H9 (cell line): ENCODE measurements at regions not wholly inside any gene's neighbourhood (a gene's known extent, or its start where the extent isn't known, plus 50 kb on each side); places are given as distances from the start of the nearest gene placed in this dataset.

Experiments
- DNase-seq: peaks from one replicate; pipeline ENCODE4 v3.0.0-alpha.2; 2017
- H2AFZ ChIP-seq: one replicate; pipeline ENCODE4 v1.6.1; 2013; ENCODE audit warnings: mild to moderate bottlenecking, low read length, control low read depth, moderate library complexity
- H2AK5ac ChIP-seq: 2 replicates; pipeline ENCODE4 v1.6.1; 2013; ENCODE audit warnings: low read length, control low read depth, mixed read lengths; ENCODE audit not compliant: insufficient read length
- H2BK120ac ChIP-seq: one replicate; pipeline ENCODE4 v1.6.1; 2013; ENCODE audit warnings: low read depth, mild to moderate bottlenecking, low read length, control low read depth, inconsistent platforms; ENCODE audit not compliant: poor library complexity, severe bottlenecking
- H2BK12ac ChIP-seq: 2 replicates; pipeline ENCODE4 v1.6.1; 2013; ENCODE audit warnings: low read length, control low read depth, mixed read lengths, low read depth; ENCODE audit not compliant: insufficient read length
- H2BK15ac ChIP-seq: 2 replicates; pipeline ENCODE4 v1.6.1; 2013; ENCODE audit warnings: low read depth, low read length, control low read depth
- H2BK20ac ChIP-seq: one replicate; pipeline ENCODE4 v1.6.1; 2013; ENCODE audit warnings: low read depth, mild to moderate bottlenecking, low read length, control low read depth, inconsistent platforms; ENCODE audit not compliant: poor library complexity, severe bottlenecking
- H2BK5ac ChIP-seq: 2 replicates; pipeline ENCODE4 v1.6.1; 2013; ENCODE audit warnings: low read length, control low read depth, mixed read lengths; ENCODE audit not compliant: insufficient read length
- H3K14ac ChIP-seq: 2 replicates; pipeline ENCODE4 v1.6.1; 2013; ENCODE audit warnings: low read length, control low read depth; ENCODE audit not compliant: insufficient read depth
- H3K18ac ChIP-seq: 2 replicates; pipeline ENCODE4 v1.6.1; 2013; ENCODE audit warnings: low read depth, mild to moderate bottlenecking, mixed read lengths, low read length, control low read depth; ENCODE audit not compliant: insufficient read length
- H3K23ac ChIP-seq: 2 replicates; pipeline ENCODE4 v1.6.1; 2013; ENCODE audit warnings: low read length, control low read depth, mixed read lengths, low read depth; ENCODE audit not compliant: insufficient read length
- H3K23me2 ChIP-seq: 2 replicates; pipeline ENCODE4 v1.6.1; 2013; ENCODE audit warnings: low read depth, mild to moderate bottlenecking, mixed read lengths, low read length, control low read depth; ENCODE audit not compliant: insufficient read length, poor library complexity, severe bottlenecking
- H3K27ac ChIP-seq: 2 replicates; pipeline ENCODE4 v1.5.1; 2013; ENCODE audit warnings: low read length, control low read depth, mixed read lengths, low read depth; ENCODE audit not compliant: insufficient read length
- H3K27me3 ChIP-seq: 2 replicates; pipeline ENCODE4 v1.6.1; 2013; ENCODE audit warnings: low read length, control low read depth, inconsistent platforms; ENCODE audit not compliant: insufficient read depth
- H3K4ac ChIP-seq: 2 replicates; pipeline ENCODE4 v1.6.1; 2013; ENCODE audit warnings: low read depth, mild to moderate bottlenecking, control low read depth, inconsistent platforms, low read length, moderate library complexity
- H3K4me1 ChIP-seq: 2 replicates; pipeline ENCODE4 v1.6.1; 2013; ENCODE audit warnings: low read length, control low read depth, inconsistent platforms; ENCODE audit not compliant: insufficient read depth
- H3K4me2 ChIP-seq: 2 replicates; pipeline ENCODE4 v1.6.1; 2013; ENCODE audit warnings: low read length, control low read depth, mixed read lengths; ENCODE audit not compliant: insufficient read length, insufficient read depth
- H3K56ac ChIP-seq: 2 replicates; pipeline ENCODE4 v1.6.1; 2013; ENCODE audit warnings: low read depth, mild to moderate bottlenecking, mixed read lengths, low read length, control low read depth; ENCODE audit not compliant: insufficient read length
- H3K79me1 ChIP-seq: 2 replicates; pipeline ENCODE4 v1.6.1; 2013; ENCODE audit warnings: low read depth, mild to moderate bottlenecking, moderate library complexity, low read length, control low read depth, inconsistent platforms; ENCODE audit not compliant: insufficient read depth, poor library complexity, severe bottlenecking
- H3K79me2 ChIP-seq: 2 replicates; pipeline ENCODE4 v1.6.1; 2013; ENCODE audit warnings: low read length, control low read depth, inconsistent platforms; ENCODE audit not compliant: insufficient read depth
- H3K9ac ChIP-seq: 2 replicates; pipeline ENCODE4 v1.6.1; 2013; ENCODE audit warnings: low read length, control low read depth, mixed read lengths; ENCODE audit not compliant: insufficient read length; ENCODE audit errors: extremely low read depth
- H3K9me3 ChIP-seq: one replicate; pipeline ENCODE4 v1.6.1; 2013; ENCODE audit warnings: low read depth, low read length, inconsistent platforms; ENCODE audit not compliant: control insufficient read depth
- H3T11ph ChIP-seq: one replicate; pipeline ENCODE4 v1.6.1; 2013; ENCODE audit warnings: mild to moderate bottlenecking, low read length, control low read depth, inconsistent platforms
- H4K20me1 ChIP-seq: one replicate; pipeline ENCODE4 v1.6.1; 2013; ENCODE audit not compliant: control insufficient read depth, insufficient read length, insufficient read depth
- H4K5ac ChIP-seq: 2 replicates; pipeline ENCODE4 v1.6.1; 2013; ENCODE audit warnings: low read depth, mild to moderate bottlenecking, mixed read lengths, low read length, control low read depth; ENCODE audit not compliant: insufficient read length
- H4K8ac ChIP-seq: replicated peaks from 2 replicates; pipeline ENCODE4 v1.6.1; 2013; ENCODE audit warnings: low read length, control low read depth, mixed read lengths, low read depth; ENCODE audit not compliant: insufficient read length
- H4K91ac ChIP-seq: 2 replicates; pipeline ENCODE4 v1.6.1; 2013; ENCODE audit warnings: low read depth, mild to moderate bottlenecking, moderate library complexity, mixed read lengths, low read length, control low read depth; ENCODE audit not compliant: insufficient read length
- H3K27ac Mint-ChIP-seq, 3 experiments: 2 replicates in 2 of 3; 3 replicates in 1 of 3; pipeline ENCODE4 v1.8.0; 2020 to 2021; ENCODE audit warnings: mixed read lengths in 3 of 3, mild to moderate bottlenecking in 1 of 3, moderate library complexity in 1 of 3
- H3K27me3 Mint-ChIP-seq: 2 replicates; pipeline ENCODE4 v1.8.0; 2021; ENCODE audit warnings: low read depth, mild to moderate bottlenecking, moderate library complexity, mixed read lengths
- H3K36me3 Mint-ChIP-seq, 3 experiments: 2 replicates in 2 of 3; 3 replicates in 1 of 3; pipeline ENCODE4 v1.8.0; 2020 to 2021; ENCODE audit warnings: low read depth in 3 of 3, mixed read lengths in 3 of 3; ENCODE audit not compliant: insufficient read depth in 1 of 3
- H3K4me1 Mint-ChIP-seq, 2 experiments: 2 replicates each; pipeline ENCODE4 v1.8.0; 2020; ENCODE audit warnings: mixed read lengths in 2 of 2
- H3K4me3 Mint-ChIP-seq, 2 experiments: 2 replicates in 1 of 2; 3 replicates in 1 of 2; pipeline ENCODE4 v1.8.0; 2020 to 2021; ENCODE audit warnings: mild to moderate bottlenecking in 2 of 2, mixed read lengths in 2 of 2, moderate library complexity in 1 of 2
- H3K9me3 Mint-ChIP-seq, 2 experiments: 2 replicates in 1 of 2; 3 replicates in 1 of 2; pipeline ENCODE4 v1.8.0; 2020; ENCODE audit warnings: mild to moderate bottlenecking in 2 of 2, mixed read lengths in 2 of 2, moderate library complexity in 1 of 2
- WGBS: extraction: QIAGEN DNeasy Blood & Tissue Kit; methylation state at CpG from one replicate; pipeline ENCODE4 v1.1.7; 2013; ENCODE audit warnings: missing lambda C conversion rate, low lambda C conversion rate, mixed read lengths; ENCODE audit not compliant: insufficient read length; ENCODE audit errors: extremely low coverage; 5-methylcytosine and 5-hydroxymethylcytosine counted together
- TF ChIP-seq, protein P1 (sequence below): fragments of 200-600 bp; sonication (generic); conservative IDR thresholded peaks from 3 replicates; pipeline ENCODE4 v1.8.0; 2021; ENCODE audit warnings: antibody characterized with exemption, mild to moderate bottlenecking

- Histone ChIP-seq H3K79me1 (no peaks in the 10 kb centered on the region), H3K56ac (no peak overlapping the region), H3K27ac (no peak overlapping the region), H3K14ac (no peak overlapping the region), H4K91ac (no peak overlapping the region), H3K23me2 (peaks cover 3% of the 10 kb centered on the region), H2AK5ac (no peak overlapping the region), H3K27me3 (no peaks in the 10 kb centered on the region), H2BK20ac (no peak overlapping the region), H3K4me1 (peaks cover 14% of the 10 kb centered on the region; the same call in 1 of the 2 replicates), H3T11ph (no peak overlapping the region), H3K4ac (no peak overlapping the region), H3K23ac (no peak overlapping the region), H4K5ac (no peak overlapping the region), H2BK12ac (no peak overlapping the region), H3K18ac (no peak overlapping the region), H3K4me2 (no peak overlapping the region), H2BK15ac (no peak overlapping the region), H3K9ac (no peak overlapping the region), H4K20me1 (no peaks in the 10 kb centered on the region), H2AFZ (no peak overlapping the region), H2BK120ac (no peak overlapping the region), H2BK5ac (no peak overlapping the region), H4K8ac (no peak overlapping the region), H3K79me2 (no peaks in the 10 kb centered on the region), H3K9me3 (no peaks in the 10 kb centered on the region)
- H3K27ac Mint-ChIP-seq, result peak overlapping the region in 1 of 3 experiments; percentile 85; a peak in 1 of 7 replicates
- peaks cover 26 to 37% (median 27%) of the 10 kb centered on the region in 3 experiments for H3K36me3 Mint-ChIP-seq
- WGBS, result no CpG with 5 or more reads among the region's 1 CpG
- no peak overlapping the region for H3K4me3 Mint-ChIP-seq
- H3K27me3 Mint-ChIP-seq, result no peaks in the 10 kb centered on the region
- H3K9me3 Mint-ChIP-seq, result no peaks in the 10 kb centered on the region
- H3K4me1 Mint-ChIP-seq, result peaks cover 21 to 28% of the 10 kb centered on the region in 2 experiments
- DNase-seq, result no peak
- TF ChIP-seq, protein P1, sequence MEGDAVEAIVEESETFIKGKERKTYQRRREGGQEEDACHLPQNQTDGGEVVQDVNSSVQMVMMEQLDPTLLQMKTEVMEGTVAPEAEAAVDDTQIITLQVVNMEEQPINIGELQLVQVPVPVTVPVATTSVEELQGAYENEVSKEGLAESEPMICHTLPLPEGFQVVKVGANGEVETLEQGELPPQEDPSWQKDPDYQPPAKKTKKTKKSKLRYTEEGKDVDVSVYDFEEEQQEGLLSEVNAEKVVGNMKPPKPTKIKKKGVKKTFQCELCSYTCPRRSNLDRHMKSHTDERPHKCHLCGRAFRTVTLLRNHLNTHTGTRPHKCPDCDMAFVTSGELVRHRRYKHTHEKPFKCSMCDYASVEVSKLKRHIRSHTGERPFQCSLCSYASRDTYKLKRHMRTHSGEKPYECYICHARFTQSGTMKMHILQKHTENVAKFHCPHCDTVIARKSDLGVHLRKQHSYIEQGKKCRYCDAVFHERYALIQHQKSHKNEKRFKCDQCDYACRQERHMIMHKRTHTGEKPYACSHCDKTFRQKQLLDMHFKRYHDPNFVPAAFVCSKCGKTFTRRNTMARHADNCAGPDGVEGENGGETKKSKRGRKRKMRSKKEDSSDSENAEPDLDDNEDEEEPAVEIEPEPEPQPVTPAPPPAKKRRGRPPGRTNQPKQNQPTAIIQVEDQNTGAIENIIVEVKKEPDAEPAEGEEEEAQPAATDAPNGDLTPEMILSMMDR, result no peak
Measured at GRCh38 chr9:110135846-110136245, 72.1 kb downstream of the C9orf152 start.
